ENCODE measurements at regions not wholly inside any gene's neighbourhood (a gene's known extent, or its start where the extent isn't known, plus 50 kb on each side); places are given as distances from the start of the nearest gene placed in this dataset.

DNA sequence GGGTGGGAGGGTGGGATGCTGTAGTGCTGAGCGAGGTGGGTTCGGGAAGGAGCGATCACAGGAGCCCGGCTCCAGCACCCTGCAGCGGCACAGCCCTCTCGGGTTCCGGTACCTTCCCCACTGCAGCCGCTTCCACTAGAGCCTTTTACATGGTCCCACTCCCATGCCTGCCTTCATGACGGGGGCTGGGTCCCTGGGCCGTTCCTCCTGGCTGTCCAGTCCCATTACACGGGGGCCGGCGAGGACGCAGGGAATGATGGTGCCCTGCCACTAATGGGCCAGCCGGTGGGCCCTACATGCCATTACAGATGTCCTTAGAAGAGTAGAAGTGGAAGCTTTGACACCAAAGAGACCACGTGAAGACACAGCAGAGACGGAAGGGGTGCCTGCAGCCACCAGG is 104.6 kb upstream of the PPP1R26 start:
- Histone ChIP-seq H3K9me3 (ENCODE audit: control insufficient read depth, insufficient read depth, low read depth, low read length) (no peaks in the 10 kb centered on the region), H3K4me3 (ENCODE audit: low read depth in 2 of 2, low read length in 2 of 2) (no peak overlapping the region), H3K4me1 (ENCODE audit: control insufficient read depth, insufficient read depth, low read length) (no peaks in the 10 kb centered on the region), H3K27ac (ENCODE audit: low read length) (no peak overlapping the region), H3K36me3 (ENCODE audit: control insufficient read depth, insufficient read depth, low read length) (no peaks in the 10 kb centered on the region), H3K27me3 (ENCODE audit: control insufficient read depth, insufficient read depth, low read length) (no peaks in the 10 kb centered on the region; the same call in 1 of the 2 replicates)
- DNase-seq (ENCODE audit: low read depth, low spot score) = no peak
- in situ Hi-C loops (cut with HindIII; ENCODE audit: low pct_unique_long_range_greater_than_20kb, low sequenced_read_pairs) = no loop called here
- POLR2A ChIA-PET = no interaction called here
- TF ChIP-seq, protein P1, sequence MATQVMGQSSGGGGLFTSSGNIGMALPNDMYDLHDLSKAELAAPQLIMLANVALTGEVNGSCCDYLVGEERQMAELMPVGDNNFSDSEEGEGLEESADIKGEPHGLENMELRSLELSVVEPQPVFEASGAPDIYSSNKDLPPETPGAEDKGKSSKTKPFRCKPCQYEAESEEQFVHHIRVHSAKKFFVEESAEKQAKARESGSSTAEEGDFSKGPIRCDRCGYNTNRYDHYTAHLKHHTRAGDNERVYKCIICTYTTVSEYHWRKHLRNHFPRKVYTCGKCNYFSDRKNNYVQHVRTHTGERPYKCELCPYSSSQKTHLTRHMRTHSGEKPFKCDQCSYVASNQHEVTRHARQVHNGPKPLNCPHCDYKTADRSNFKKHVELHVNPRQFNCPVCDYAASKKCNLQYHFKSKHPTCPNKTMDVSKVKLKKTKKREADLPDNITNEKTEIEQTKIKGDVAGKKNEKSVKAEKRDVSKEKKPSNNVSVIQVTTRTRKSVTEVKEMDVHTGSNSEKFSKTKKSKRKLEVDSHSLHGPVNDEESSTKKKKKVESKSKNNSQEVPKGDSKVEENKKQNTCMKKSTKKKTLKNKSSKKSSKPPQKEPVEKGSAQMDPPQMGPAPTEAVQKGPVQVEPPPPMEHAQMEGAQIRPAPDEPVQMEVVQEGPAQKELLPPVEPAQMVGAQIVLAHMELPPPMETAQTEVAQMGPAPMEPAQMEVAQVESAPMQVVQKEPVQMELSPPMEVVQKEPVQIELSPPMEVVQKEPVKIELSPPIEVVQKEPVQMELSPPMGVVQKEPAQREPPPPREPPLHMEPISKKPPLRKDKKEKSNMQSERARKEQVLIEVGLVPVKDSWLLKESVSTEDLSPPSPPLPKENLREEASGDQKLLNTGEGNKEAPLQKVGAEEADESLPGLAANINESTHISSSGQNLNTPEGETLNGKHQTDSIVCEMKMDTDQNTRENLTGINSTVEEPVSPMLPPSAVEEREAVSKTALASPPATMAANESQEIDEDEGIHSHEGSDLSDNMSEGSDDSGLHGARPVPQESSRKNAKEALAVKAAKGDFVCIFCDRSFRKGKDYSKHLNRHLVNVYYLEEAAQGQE (IDR thresholded peaks at IDR 0.05; ENCODE audit: insufficient read depth in 1 of 2, low read depth in 2 of 2, low read length in 1 of 2) = no peak
- TF ChIP-seq, protein P2, sequence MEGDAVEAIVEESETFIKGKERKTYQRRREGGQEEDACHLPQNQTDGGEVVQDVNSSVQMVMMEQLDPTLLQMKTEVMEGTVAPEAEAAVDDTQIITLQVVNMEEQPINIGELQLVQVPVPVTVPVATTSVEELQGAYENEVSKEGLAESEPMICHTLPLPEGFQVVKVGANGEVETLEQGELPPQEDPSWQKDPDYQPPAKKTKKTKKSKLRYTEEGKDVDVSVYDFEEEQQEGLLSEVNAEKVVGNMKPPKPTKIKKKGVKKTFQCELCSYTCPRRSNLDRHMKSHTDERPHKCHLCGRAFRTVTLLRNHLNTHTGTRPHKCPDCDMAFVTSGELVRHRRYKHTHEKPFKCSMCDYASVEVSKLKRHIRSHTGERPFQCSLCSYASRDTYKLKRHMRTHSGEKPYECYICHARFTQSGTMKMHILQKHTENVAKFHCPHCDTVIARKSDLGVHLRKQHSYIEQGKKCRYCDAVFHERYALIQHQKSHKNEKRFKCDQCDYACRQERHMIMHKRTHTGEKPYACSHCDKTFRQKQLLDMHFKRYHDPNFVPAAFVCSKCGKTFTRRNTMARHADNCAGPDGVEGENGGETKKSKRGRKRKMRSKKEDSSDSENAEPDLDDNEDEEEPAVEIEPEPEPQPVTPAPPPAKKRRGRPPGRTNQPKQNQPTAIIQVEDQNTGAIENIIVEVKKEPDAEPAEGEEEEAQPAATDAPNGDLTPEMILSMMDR (IDR thresholded peaks at IDR 0.05) = no peak
- TF ChIP-seq POLR2AphosphoS5 (IDR thresholded peaks at IDR 0.05; ENCODE audit: low read depth, low read length) (no peak), SIN3A (IDR thresholded peaks at IDR 0.05; ENCODE audit: borderline replicate concordance, insufficient read depth, low read depth, low read length) (no peak), TCF7L2 (IDR thresholded peaks at IDR 0.05; ENCODE audit: low read depth, low read length) (no peak)
- no peak for ATAC-seq
- intact Hi-C loops (cut with micrococcal nuclease; ENCODE audit: unreplicated experiment) = no loop called here
- CTCF ChIA-PET = no interaction called here
- BruUV-seq (replicated peaks) = no TSS peak

DNA sequence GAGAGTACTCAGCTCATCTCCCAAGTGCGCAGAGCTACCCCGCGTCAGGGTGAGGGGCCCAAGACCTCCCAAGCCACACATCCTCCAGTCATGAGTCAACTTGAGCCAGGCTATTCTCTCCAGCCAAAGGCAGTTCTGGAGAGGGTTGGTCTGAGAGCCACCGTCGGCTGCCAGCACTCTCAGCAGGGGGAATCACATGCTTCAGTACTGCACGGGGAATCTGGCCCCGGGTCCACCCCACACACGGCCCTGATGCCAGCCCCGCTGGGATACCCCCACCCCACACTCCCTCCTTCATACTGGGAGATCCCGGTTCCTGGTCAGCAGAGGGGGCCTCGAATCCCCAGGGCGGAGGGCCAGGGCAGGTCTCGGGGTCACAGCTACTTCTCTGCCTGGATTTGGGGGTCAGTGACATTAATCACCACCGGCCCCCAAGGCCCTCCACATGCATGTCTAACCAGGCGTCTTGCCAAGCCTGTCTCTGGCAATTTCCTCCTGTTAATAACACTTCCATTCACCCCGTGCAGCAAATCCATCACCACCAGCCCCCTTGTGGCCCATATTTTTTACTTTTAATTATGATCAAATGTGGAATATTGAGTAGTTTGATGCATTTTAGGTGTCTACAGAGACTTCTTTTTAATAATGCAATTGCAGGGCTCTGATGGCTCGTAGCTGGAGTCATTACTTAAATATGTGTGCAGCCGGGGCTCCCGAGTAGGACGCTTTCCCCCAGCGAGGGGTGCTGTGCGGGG is 102.9 kb upstream of the PPP1R26 start:
- no TSS peak for BruUV-seq (replicated peaks)

More for the DNA sequence above, 102.9 kb upstream of the PPP1R26 start:
- DNase-seq (ENCODE audit: low read depth, low spot score) (no peak), ATAC-seq (no peak)
- no peaks in the 10 kb centered on the region for H3K4me1 ChIP-seq (ENCODE audit: control insufficient read depth, insufficient read depth, low read length)
- ChIA-PET CTCF (no interaction called here), POLR2A (no interaction called here)
- in situ Hi-C loops (cut with HindIII; ENCODE audit: low pct_unique_long_range_greater_than_20kb, low sequenced_read_pairs) (no loop called here), intact Hi-C loops (cut with micrococcal nuclease; ENCODE audit: unreplicated experiment) (no loop called here)
- no peaks in the 10 kb centered on the region for H3K36me3 ChIP-seq (ENCODE audit: control insufficient read depth, insufficient read depth, low read length)
- no peaks in the 10 kb centered on the region for H3K9me3 ChIP-seq (ENCODE audit: control insufficient read depth, insufficient read depth, low read depth, low read length)
- H3K27me3 ChIP-seq (ENCODE audit: control insufficient read depth, insufficient read depth, low read length) = no peaks in the 10 kb centered on the region; the same call in 1 of the 2 replicates
- H3K27ac ChIP-seq (ENCODE audit: low read length) = no peak overlapping the region
- no peak overlapping the region for H3K4me3 ChIP-seq (ENCODE audit: low read depth in 2 of 2, low read length in 2 of 2)
- TF ChIP-seq, protein P2 (IDR thresholded peaks at IDR 0.05) = no peak
- no peak for TF ChIP-seq POLR2AphosphoS5 (IDR thresholded peaks at IDR 0.05; ENCODE audit: low read depth, low read length)
